CD4-positive, alpha-beta T cell treated with Interleukin-15 for 4 hours (primary cell): ENCODE measurements at regions not wholly inside any gene's neighbourhood (a gene's known extent, or its start where the extent isn't known, plus 50 kb on each side); places are given as distances from the start of the nearest gene placed in this dataset.

Experiments used
- DNase-seq: peaks from one replicate; pipeline ENCODE4 v3.0.0-alpha.2; 2020; ENCODE audit warnings: low spot score

- DNase-seq, result no peak
These were observed 105.4 kb upstream of the LCLAT1 start for GRCh38 chr2:30341500-30342267.

- no peak for DNase-seq
These were observed 100.4 kb upstream of the LCLAT1 start for GRCh38 chr2:30346471-30347169.

GRCh38 chr2:30348825-30349224 is 98.2 kb upstream of the LCLAT1 start:
- DNase-seq, result no peak

GRCh38 chr2:30349691-30350090 is 97.4 kb upstream of the LCLAT1 start:
- no peak for DNase-seq

GRCh38 chr2:30351116-30351515 is 95.9 kb upstream of the LCLAT1 start:
- DNase-seq, result no peak

GRCh38 chr2:30351949-30352348 is 95.1 kb upstream of the LCLAT1 start:
- no peak for DNase-seq

- no peak for DNase-seq
These were observed 92.9 kb upstream of the LCLAT1 start for GRCh38 chr2:30354150-30354549.

GRCh38 chr2:30354621-30355020 is 92.4 kb upstream of the LCLAT1 start:
- no peak for DNase-seq

DNA sequence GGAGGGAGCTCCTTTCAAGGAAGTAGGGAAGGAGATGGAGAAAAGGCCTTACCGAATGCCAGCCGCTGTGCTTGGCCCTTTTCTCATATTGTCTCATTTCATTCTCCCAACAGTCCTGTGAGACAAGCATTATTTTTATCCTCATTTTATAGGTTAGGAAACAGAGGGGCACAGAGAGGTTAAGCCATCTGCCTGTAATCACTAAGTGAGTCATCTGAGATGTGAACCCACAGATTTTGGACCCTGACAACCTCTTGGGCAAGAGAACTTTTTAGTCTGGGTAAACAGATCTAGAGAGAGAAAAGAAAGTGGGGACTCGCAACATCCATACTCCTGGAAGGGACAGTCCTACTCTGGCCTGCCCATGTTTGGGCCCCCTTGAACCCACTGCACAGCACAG is 91.7 kb upstream of the LCLAT1 start:
- no peak for DNase-seq

- DNase-seq, result no peak
These were observed 91.0 kb upstream of the LCLAT1 start for GRCh38 chr2:30356071-30356470.

DNA sequence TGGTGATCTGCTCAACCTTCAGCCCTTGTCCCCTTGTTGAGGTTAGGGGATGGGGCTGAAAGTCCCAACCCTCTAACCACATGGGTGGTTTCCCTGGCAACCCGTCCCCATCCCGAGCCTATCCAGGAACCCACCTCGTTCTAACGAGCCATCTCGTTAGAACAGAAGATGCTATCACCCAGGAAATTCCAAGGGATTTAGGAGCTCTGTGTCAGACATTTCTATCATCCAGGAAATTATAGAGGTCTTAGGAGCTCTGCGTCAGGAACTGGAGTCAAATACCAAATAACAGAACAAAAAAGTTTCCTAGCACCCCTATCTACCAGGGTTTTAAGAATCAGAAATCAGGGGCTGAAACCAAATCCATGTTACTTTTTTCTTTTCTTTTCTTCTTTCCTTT is 90.3 kb upstream of the LCLAT1 start:
- DNase-seq, result no peak

GRCh38 chr2:30358351-30358750 is 88.7 kb upstream of the LCLAT1 start:
- DNase-seq, result no peak

- DNase-seq, result no peak
These were observed 88.2 kb upstream of the LCLAT1 start for GRCh38 chr2:30358842-30359241.

DNA sequence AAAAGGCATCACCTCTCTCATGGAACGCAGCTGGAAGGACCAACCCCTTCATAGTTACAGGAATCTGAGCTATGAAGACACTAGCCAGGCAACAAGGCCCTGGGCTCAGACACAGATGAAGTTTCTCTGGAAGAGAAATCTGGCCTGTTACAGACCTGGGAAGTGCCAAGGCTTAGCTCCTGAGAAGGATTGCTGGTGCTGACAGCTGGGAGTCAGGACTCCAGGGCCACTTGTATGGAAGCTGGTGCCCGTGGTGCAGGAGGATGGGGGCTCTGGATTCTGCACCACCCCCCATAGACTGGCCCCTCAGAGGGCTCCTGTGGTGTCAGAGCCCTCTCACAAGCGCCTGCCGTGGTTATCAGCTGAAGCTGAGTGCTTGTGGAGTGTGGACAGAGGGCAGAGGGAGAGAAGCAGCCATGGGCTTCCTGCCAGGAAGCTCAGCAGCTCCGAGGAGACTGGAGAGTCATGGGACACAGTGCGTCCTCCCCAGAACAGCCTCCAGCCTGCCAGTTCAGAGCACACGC is 87.3 kb upstream of the LCLAT1 start:
- DNase-seq, result no peak

GRCh38 chr2:30361751-30362394 is 85.2 kb upstream of the LCLAT1 start:
- DNase-seq, result no peak

GRCh38 chr2:30362468-30363081 is 84.5 kb upstream of the LCLAT1 start:
- no peak for DNase-seq

GRCh38 chr2:30363406-30363805 is 83.6 kb upstream of the LCLAT1 start:
- DNase-seq, result no peak

- no peak for DNase-seq
These were observed 81.8 kb upstream of the LCLAT1 start for GRCh38 chr2:30365201-30365600.

GRCh38 chr2:30366199-30366691 is 80.8 kb upstream of the LCLAT1 start:
- peak; percentile 16 for DNase-seq

GRCh38 chr2:30367232-30368070 is 79.6 kb upstream of the LCLAT1 start:
- no peak for DNase-seq

DNA sequence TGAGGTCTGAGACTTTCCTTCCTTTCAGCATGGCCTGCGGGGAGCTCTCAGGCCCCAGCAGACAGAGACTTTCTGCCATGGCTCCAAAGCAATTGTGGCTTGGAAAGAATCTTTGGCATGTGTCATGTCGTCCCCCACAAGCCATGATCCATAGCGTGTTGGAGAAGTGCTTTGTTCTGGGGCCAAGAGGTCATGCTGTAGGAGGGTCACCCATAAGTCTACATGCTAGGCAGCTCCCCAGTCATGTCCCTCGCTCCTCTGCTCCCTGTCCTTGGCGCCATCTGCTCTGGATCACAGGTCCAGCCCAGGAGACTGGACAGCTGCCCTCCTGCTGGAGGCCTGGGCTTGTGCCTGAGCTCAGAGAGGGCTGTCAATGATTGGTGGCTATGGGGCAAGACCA is 78.8 kb upstream of the LCLAT1 start:
- DNase-seq, result no peak
